ENCODE measurements at regions not wholly inside any gene's neighbourhood (a gene's known extent, or its start where the extent isn't known, plus 50 kb on each side); places are given as distances from the start of the nearest gene placed in this dataset.

GRCh38 chr2:49226360-49226759 is 72.0 kb upstream of the FSHR start:
- TF ChIP-seq CTCF (IDR thresholded peaks at IDR 0.05) (no peak), EP300 (IDR thresholded peaks at IDR 0.05; ENCODE audit: low read depth) (no peak)

All from transverse colon (tissue), 3 donors.